ENCODE measurements at regions not wholly inside any gene's neighbourhood (a gene's known extent, or its start where the extent isn't known, plus 50 kb on each side); places are given as distances from the start of the nearest gene placed in this dataset.

GRCh38 chr9:90038763-90039162 is 434.0 kb downstream of the GADD45G start:
- FAIRE-seq (no peak), DNase-seq (ENCODE audit: low read depth, low spot score) (no peak), ATAC-seq (no peak)
- RAD21 ChIA-PET (ENCODE audit: unreplicated experiment), result no interaction called here
- WGBS (ENCODE audit: insufficient coverage, insufficient replicate concordance, low lambda C conversion rate, missing lambda C conversion rate), result 24% methylated on average over 9 of the region's 9 CpGs
- Histone ChIP-seq H3K79me2 (ENCODE audit: control insufficient read depth, insufficient read depth, low read length) (no peaks in the 10 kb centered on the region), H3K4me2 (ENCODE audit: control insufficient read depth, insufficient read depth) (no peak overlapping the region), H4K20me1 (ENCODE audit: control insufficient read depth, insufficient read depth) (no peaks in the 10 kb centered on the region), H2AFZ (ENCODE audit: control insufficient read depth, low read depth, low read length) (no peak overlapping the region), H3K9me3 (replicated peaks; ENCODE audit: control insufficient read depth, insufficient read depth, low read length) (no peaks in the 10 kb centered on the region), H3K4me1 (ENCODE audit: control insufficient read depth, insufficient read depth, low read length) (no peaks in the 10 kb centered on the region), H3K4me3 (no peak overlapping the region), H3K36me3 (ENCODE audit: control insufficient read depth in 2 of 2, insufficient read depth in 2 of 2, low read length in 1 of 2) (no peaks in the 10 kb centered on the region), H3K27ac (ENCODE audit: control insufficient read depth, insufficient read depth) (no peak overlapping the region), H3K27me3 (replicated peaks in 1 of 2; ENCODE audit: control insufficient read depth in 2 of 2, insufficient read depth in 2 of 2, low read length in 1 of 2) (no peaks in the 10 kb centered on the region), H3K9ac (ENCODE audit: control insufficient read depth, insufficient read depth, low read length) (no peak overlapping the region)
- TF ChIP-seq, protein P1, sequence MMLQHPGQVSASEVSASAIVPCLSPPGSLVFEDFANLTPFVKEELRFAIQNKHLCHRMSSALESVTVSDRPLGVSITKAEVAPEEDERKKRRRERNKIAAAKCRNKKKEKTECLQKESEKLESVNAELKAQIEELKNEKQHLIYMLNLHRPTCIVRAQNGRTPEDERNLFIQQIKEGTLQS (IDR thresholded peaks at IDR 0.05; ENCODE audit: borderline replicate concordance, extremely low read depth, low read depth, low read length), result no peak
- POLR2A ChIA-PET, result no interaction called here
- in situ Hi-C loops (cut with MboI) (no loop called here), intact Hi-C loops (cut with micrococcal nuclease; ENCODE audit: unreplicated experiment) (no loop called here)
- no TSS peak for BruUV-seq (replicated peaks)
- SMC1A ChIA-PET (ENCODE audit: uncharacterized antibody, unreplicated experiment), result no interaction called here
- CTCF ChIA-PET, result no interaction called here

DNA sequence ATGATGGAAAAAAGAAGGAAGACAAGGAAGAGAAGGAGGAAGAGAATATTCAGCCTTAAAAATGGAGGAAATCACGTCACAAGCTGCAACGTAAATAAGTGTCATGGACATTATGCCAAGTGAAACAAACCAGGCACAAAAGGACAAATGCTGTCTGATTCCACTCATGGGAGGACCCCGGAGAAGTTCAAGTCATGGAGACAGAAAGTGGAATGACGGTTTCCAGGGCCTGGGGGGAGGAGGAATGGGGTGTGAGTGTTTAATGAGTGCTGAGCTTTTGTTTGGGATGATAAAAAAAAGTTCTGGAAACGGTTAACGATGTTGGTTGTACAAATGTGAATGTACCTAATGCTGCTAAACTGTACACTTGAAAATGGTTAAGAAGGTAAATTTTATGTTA is 439.5 kb downstream of the GADD45G start:
- WGBS (ENCODE audit: insufficient coverage, insufficient replicate concordance, low lambda C conversion rate, missing lambda C conversion rate), result 21% methylated on average over 6 of the region's 6 CpGs
- no peak overlapping the region for H3K4me3 ChIP-seq
- RAD21 ChIA-PET (ENCODE audit: unreplicated experiment), result no interaction called here
- H2AFZ ChIP-seq (ENCODE audit: control insufficient read depth, low read depth, low read length), result no peak overlapping the region
- CTCF ChIA-PET, result interaction anchor here (0.5 to 0.9 kb wide), 2 partner anchors 8 to 77 kb away, joined by 3 to 4 read pairs; no protein-coding TSS in a partner anchor
- H3K27ac ChIP-seq (ENCODE audit: control insufficient read depth, insufficient read depth), result no peak overlapping the region
- BruUV-seq (replicated peaks), result no TSS peak
- H3K79me2 ChIP-seq (ENCODE audit: control insufficient read depth, insufficient read depth, low read length), result no peaks in the 10 kb centered on the region
- H3K36me3 ChIP-seq (ENCODE audit: control insufficient read depth in 2 of 2, insufficient read depth in 2 of 2, low read length in 1 of 2), result no peaks in the 10 kb centered on the region
- no peaks in the 10 kb centered on the region for H3K9me3 ChIP-seq (replicated peaks; ENCODE audit: control insufficient read depth, insufficient read depth, low read length)
- SMC1A ChIA-PET (ENCODE audit: uncharacterized antibody, unreplicated experiment), result no interaction called here
- in situ Hi-C loops (cut with MboI) (no loop called here), intact Hi-C loops (cut with micrococcal nuclease; ENCODE audit: unreplicated experiment) (no loop called here)
- H3K4me1 ChIP-seq (ENCODE audit: control insufficient read depth, insufficient read depth, low read length), result no peaks in the 10 kb centered on the region
- no peaks in the 10 kb centered on the region for H4K20me1 ChIP-seq (ENCODE audit: control insufficient read depth, insufficient read depth)
- H3K9ac ChIP-seq (ENCODE audit: control insufficient read depth, insufficient read depth, low read length), result no peak overlapping the region
- no peak for FAIRE-seq
- no peaks in the 10 kb centered on the region for H3K27me3 ChIP-seq (replicated peaks in 1 of 2; ENCODE audit: control insufficient read depth in 2 of 2, insufficient read depth in 2 of 2, low read length in 1 of 2)
- no peak for TF ChIP-seq PML (IDR thresholded peaks at IDR 0.05; ENCODE audit: low read length)
- no peak for TF ChIP-seq KLF5 (IDR thresholded peaks at IDR 0.05; ENCODE audit: partially characterized antibody)
- no peak for TF ChIP-seq SMAD5 (IDR thresholded peaks at IDR 0.05; ENCODE audit: low read depth)
- TF ChIP-seq ZBED1 (IDR thresholded peaks at IDR 0.05; ENCODE audit: borderline replicate concordance), result no peak
- no peak for TF ChIP-seq POU2F2 (IDR thresholded peaks at IDR 0.05; ENCODE audit: borderline replicate concordance, low read depth, low read length)
- no peak for TF ChIP-seq POLR2AphosphoS5 (IDR thresholded peaks at IDR 0.05; ENCODE audit: low read length)
- TF ChIP-seq ZNF24 (IDR thresholded peaks at IDR 0.05), result no peak
- no peak for TF ChIP-seq KAT2A (conservative IDR thresholded peaks at IDR 0.05; ENCODE audit: control insufficient read depth, low read depth, low read length)
- DNase-seq (ENCODE audit: low read depth, low spot score), result no peak
- POLR2A ChIA-PET, result no interaction called here
- ATAC-seq, result no peak
- no peak overlapping the region for H3K4me2 ChIP-seq (ENCODE audit: control insufficient read depth, insufficient read depth)
